ENCODE measurements at regions not wholly inside any gene's neighbourhood (a gene's known extent, or its start where the extent isn't known, plus 50 kb on each side); places are given as distances from the start of the nearest gene placed in this dataset.

DNA sequence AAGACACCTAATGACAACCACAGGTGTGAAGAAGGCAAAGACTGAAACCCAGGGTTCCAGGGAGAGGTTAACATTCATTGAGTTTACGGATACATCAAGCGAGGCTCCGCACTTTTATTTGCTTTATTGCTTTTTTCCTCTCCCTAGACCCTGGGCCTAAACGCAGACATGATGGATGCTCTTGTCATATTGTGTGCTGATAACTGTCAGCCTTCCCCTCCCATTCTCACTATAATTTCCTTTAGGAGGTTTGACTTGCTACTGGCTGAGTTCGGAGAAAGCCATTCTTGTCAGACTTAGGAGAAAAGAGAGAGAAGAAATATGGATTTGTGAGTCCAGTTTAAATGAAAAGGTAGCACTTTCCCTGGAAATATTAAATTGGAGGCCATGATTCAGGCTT, 471.6 kb downstream of the DNAH5 start:
- no peaks in the 10 kb centered on the region for H3K36me3 Mint-ChIP-seq (ENCODE audit: low read depth)
- no peak overlapping the region for H3K27ac Mint-ChIP-seq
- no peaks in the 10 kb centered on the region for H3K4me1 Mint-ChIP-seq (ENCODE audit: low read depth)
- H3K9me3 Mint-ChIP-seq = peaks cover 4% of the 10 kb centered on the region
- no peak overlapping the region for H3K4me3 Mint-ChIP-seq
- H3K27me3 Mint-ChIP-seq = no peaks in the 10 kb centered on the region

DNA sequence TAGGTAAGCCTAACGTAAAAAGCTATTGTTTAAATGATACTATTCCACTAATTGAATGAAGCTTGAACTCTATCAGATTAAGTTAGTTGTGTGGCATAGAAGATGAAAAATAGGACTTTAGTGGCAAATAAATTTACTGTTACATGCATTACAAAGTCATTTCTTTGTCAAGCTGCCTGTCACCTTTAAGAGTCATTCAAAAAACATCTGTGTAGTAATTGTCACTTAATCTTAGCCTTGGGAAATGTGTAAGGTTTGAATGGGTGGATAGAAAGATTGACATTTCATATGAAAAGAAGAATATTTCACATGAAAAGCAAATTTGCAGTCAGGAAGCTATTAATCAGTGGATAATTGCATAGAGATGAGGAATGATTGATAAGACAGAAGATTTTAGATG, 473.5 kb downstream of the DNAH5 start:
- Mint-ChIP-seq H3K27me3 (no peaks in the 10 kb centered on the region), H3K9me3 (peaks cover 4% of the 10 kb centered on the region), H3K27ac (no peak overlapping the region), H3K4me1 (ENCODE audit: low read depth) (no peaks in the 10 kb centered on the region), H3K4me3 (no peak overlapping the region), H3K36me3 (ENCODE audit: low read depth) (no peaks in the 10 kb centered on the region)

DNA sequence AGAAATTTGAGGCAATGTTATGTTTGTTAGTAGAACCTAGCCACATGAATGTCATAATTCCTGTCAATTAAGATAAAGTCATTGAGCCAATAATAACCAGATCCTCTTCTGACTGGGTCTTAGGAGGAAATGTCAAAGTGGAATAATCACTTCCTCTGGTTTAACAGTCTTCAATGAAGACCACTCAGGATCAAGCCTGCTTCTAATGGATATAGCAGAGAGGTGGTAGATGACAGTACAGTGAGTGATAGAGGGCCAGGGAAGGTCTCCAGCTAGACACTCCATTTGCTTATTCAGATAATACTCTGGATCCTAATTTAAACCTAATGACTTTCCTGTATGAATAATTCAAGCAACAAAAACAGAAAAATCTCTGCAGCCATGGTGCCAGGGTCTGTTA, 474.2 kb downstream of the DNAH5 start:
- Mint-ChIP-seq H3K4me1 (ENCODE audit: low read depth) (no peaks in the 10 kb centered on the region), H3K36me3 (ENCODE audit: low read depth) (no peaks in the 10 kb centered on the region), H3K27ac (no peak overlapping the region), H3K27me3 (no peaks in the 10 kb centered on the region), H3K4me3 (no peak overlapping the region), H3K9me3 (peaks cover 4% of the 10 kb centered on the region)

DNA sequence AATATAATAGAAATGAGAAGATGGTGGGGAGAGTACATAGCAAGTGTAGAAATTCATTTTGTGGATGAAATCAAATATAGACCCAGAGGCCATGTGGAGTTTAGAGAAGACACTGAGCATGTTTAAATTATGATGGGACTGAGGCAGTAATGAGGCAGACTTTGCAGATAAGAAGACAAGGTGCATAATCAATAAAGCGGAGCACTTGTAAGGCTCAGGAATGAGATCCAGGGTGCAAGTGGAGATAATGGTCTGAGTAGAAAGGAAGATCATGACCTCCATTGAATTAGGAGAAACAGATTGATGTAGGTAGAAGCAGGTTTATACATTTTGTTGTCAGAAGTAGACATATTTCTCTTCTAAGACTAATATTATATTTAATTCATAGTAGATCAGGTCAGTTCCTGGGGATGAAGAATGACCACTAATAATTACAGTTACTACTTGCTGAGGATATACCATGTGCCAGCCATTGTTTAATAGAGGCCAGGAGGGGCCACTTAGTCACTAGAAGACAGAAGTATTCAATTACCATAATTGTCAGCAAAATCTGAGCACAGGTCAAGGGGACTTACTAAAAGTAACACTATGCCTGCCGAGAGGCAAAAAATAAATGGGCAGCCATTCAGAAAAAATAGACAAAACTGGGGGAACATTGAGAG, 479.8 kb downstream of the DNAH5 start:
- Mint-ChIP-seq H3K27ac (no peak overlapping the region), H3K27me3 (no peaks in the 10 kb centered on the region), H3K4me1 (ENCODE audit: low read depth) (no peaks in the 10 kb centered on the region), H3K4me3 (no peak overlapping the region), H3K36me3 (ENCODE audit: low read depth) (no peaks in the 10 kb centered on the region), H3K9me3 (peaks cover 4% of the 10 kb centered on the region)

DNA sequence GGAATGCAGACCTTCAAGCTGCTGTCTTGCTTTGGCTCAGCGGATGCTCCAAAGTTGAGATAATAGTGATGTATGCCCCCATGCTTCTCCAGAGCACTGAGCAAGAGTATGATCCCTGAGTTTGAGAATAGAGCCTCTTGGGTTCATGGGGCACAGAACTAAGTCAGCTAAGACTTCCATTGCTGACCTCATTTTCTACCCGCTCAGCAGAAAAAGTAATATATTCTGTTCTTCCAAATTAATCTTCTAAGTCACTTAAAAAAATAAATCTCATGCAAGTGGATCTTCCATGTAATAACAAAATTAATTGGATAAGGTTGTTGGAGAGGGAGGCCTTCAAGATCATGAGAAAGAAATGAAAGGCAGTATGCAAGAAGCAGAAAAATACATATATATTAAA, 483.9 kb downstream of the DNAH5 start:
- Mint-ChIP-seq H3K4me1 (ENCODE audit: low read depth) (no peaks in the 10 kb centered on the region), H3K36me3 (ENCODE audit: low read depth) (no peaks in the 10 kb centered on the region), H3K4me3 (no peak overlapping the region), H3K27ac (no peak overlapping the region), H3K27me3 (no peaks in the 10 kb centered on the region), H3K9me3 (peaks cover 4% of the 10 kb centered on the region)

DNA sequence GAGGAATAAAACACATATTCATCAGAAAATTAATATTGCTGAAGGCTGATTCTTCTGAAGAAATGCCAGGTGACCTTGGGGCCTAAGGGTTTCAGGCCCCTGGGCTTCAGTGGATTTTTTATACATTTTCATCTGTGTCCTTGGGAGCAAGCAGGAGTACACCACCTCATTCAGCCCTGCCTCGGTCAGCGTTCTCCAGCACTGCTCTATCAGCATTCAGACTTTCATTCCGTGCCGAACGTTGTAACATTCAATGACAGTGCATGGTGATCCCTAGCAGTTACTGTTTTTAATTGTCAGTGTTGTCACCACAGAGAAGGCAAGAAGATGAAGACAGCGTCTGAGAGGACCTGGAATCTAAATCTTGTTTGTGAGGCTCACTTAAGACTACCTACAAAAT, 490.4 kb downstream of the DNAH5 start:
- Mint-ChIP-seq H3K4me1 (ENCODE audit: low read depth) (no peaks in the 10 kb centered on the region), H3K9me3 (peaks cover 4% of the 10 kb centered on the region), H3K36me3 (ENCODE audit: low read depth) (no peaks in the 10 kb centered on the region), H3K27me3 (no peaks in the 10 kb centered on the region), H3K27ac (no peak overlapping the region), H3K4me3 (no peak overlapping the region)

DNA sequence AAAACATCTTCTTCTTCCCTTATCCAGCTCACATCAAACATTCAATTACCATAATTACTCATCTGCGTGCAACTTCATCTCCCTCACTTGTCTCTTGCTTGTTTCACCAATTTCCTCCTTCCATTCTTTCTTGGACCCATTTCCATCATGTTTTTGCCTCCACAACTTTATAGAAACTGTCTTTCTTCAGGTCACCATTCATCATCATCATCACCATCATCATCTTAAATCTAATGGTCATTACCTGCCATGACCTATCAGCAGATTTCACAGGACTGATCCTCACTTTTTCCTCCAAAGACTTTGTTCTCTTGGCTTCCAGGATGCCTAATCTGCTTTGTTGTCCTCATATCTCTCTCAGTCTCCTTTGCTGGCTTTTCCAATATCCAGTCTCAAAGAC, 495.6 kb downstream of the DNAH5 start:
- Mint-ChIP-seq H3K27ac (no peak overlapping the region), H3K4me3 (no peak overlapping the region), H3K4me1 (ENCODE audit: low read depth) (no peaks in the 10 kb centered on the region), H3K27me3 (no peaks in the 10 kb centered on the region), H3K36me3 (ENCODE audit: low read depth) (no peaks in the 10 kb centered on the region), H3K9me3 (no peaks in the 10 kb centered on the region)

DNA sequence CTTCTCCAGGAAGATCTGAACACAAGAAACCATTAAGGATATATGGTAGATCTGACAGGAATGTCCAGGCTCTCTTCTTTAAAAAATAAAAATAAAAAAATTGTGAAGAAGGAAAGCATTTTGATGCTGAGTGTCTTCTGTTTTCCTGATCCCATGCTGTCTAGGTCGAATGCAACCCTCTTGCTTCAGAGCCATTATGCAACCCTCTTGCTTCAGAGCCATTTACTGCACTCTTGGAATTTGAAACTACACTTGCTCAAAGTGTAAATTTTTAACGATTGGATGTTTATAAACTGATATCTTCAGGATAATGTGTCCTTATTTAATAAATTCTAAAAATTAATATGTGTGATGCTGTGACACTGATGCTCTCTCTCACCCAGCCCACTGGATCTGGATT, 505.1 kb downstream of the DNAH5 start:
- Mint-ChIP-seq H3K4me1 (ENCODE audit: low read depth) (no peaks in the 10 kb centered on the region), H3K27me3 (no peaks in the 10 kb centered on the region), H3K4me3 (no peak overlapping the region), H3K36me3 (ENCODE audit: low read depth) (no peaks in the 10 kb centered on the region), H3K27ac (no peak overlapping the region), H3K9me3 (peaks cover 4% of the 10 kb centered on the region)

DNA sequence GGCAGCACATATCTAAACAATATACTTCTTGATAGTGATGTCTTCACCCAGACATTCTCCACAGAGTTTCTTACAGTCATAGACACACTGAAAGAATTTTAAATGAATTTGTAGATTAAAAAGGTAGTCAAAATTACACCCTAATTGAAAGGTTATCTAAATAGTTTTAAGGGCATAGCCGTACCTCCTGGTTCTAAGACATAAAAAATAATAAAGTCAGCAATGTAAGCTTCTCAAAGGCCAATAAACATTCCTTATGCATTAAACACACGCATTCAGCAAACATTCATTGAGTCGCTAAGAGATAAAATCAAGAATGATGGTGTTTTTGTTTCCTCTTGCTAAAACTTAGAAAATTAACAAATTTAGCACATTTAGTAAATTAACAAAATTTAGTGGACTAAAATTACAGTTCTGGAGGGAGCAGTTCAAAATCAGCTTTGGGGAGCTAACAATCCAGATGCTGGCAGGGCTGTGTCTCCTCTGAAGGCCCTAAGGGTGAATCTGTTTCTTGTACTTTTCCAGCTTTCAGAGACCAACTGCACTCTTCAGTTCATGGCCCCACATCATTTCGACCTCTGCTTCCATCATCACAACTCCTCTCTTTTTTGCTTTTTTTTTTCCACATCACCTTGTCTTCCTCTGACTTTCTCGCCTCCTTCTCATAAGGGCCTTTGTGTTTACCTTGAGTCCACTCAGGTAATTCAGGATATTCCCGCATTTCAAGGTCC, 516.5 kb downstream of the DNAH5 start:
- Mint-ChIP-seq H3K9me3 (peaks cover 8% of the 10 kb centered on the region), H3K36me3 (ENCODE audit: low read depth) (no peaks in the 10 kb centered on the region), H3K27ac (no peak overlapping the region), H3K27me3 (no peaks in the 10 kb centered on the region), H3K4me3 (no peak overlapping the region), H3K4me1 (ENCODE audit: low read depth) (no peaks in the 10 kb centered on the region)

DNA sequence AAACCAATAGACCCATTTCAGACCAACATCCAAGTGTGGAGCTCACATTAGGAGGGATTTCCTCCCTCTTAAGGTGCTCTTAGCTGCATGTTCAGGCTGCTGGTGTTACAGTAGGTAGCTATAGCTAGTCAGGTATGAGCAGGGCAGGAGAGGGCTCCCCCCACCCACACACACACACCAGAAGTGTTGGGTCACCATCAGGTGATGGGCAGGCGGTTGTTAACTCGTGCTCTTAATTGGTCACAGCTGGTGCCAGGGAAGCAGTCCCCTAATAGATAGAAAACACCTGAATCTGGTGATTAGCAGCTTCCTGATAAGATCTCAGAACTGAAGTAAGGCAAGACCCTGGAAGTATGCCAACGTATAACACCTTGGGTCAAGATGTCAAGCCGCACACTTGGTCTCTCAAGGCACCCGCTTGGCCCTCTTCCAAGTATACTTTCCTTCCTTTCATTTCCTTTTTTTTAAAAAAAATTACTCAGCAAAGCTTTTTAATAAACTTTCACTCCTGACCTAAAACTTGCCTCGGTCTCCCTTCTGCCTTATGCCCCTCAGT, 532.4 kb downstream of the DNAH5 start:
- no peak overlapping the region for H3K27ac Mint-ChIP-seq

DNA sequence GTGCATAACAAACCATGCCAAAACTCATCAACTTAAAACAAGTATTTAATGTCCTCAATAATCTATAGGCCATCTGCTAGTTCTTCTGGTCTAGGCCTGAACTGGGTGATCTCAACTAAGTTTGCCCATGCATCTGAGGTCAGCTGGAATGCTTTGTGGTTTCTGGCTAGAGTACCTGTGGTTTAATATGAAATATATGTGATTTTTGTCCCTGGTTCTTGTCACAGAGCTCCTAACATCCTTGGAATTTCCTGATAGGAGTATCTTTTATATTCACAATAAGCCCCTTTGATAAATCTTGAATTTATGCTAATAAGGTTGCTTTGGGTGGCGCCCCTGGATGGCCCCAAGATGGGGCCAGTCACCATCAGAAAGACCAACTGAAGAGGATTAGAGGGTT, 535.9 kb downstream of the DNAH5 start:
- H3K36me3 Mint-ChIP-seq (ENCODE audit: low read depth) = no peaks in the 10 kb centered on the region
- no peak overlapping the region for H3K27ac Mint-ChIP-seq
- no peaks in the 10 kb centered on the region for H3K9me3 Mint-ChIP-seq
- H3K4me3 Mint-ChIP-seq = no peak overlapping the region
- no peaks in the 10 kb centered on the region for H3K27me3 Mint-ChIP-seq
- H3K4me1 Mint-ChIP-seq (ENCODE audit: low read depth) = no peaks in the 10 kb centered on the region

More for the DNA sequence above, 532.4 kb downstream of the DNAH5 start:
- H3K4me1 Mint-ChIP-seq (ENCODE audit: low read depth) = no peaks in the 10 kb centered on the region
- H3K4me3 Mint-ChIP-seq = no peak overlapping the region
- no peaks in the 10 kb centered on the region for H3K9me3 Mint-ChIP-seq
- H3K27me3 Mint-ChIP-seq = no peaks in the 10 kb centered on the region
- H3K36me3 Mint-ChIP-seq (ENCODE audit: low read depth) = no peaks in the 10 kb centered on the region

DNA sequence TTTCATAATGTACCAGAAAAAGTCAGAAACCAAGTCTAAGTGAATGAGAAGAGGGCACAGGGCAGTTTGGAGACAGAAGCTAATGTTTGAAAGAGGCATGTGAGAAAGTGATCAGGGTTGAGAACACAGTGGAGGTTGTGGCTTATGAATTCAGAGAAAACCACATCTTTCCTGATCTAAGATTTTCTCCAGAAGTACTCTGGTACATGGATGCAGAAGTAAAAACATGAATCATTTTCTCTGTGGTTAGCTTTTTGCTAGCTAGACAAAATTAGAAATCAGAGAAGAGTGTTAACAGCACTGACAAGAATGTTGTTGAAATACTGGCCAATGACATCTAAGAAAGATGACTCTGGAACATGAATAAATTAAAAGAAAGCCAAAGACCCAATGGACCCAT, 541.1 kb downstream of the DNAH5 start:
- H3K27ac Mint-ChIP-seq = no peak overlapping the region
- no peaks in the 10 kb centered on the region for H3K4me1 Mint-ChIP-seq (ENCODE audit: low read depth)
- no peak overlapping the region for H3K4me3 Mint-ChIP-seq
- no peaks in the 10 kb centered on the region for H3K27me3 Mint-ChIP-seq
- no peaks in the 10 kb centered on the region for H3K36me3 Mint-ChIP-seq (ENCODE audit: low read depth)
- peaks cover 5% of the 10 kb centered on the region for H3K9me3 Mint-ChIP-seq

DNA sequence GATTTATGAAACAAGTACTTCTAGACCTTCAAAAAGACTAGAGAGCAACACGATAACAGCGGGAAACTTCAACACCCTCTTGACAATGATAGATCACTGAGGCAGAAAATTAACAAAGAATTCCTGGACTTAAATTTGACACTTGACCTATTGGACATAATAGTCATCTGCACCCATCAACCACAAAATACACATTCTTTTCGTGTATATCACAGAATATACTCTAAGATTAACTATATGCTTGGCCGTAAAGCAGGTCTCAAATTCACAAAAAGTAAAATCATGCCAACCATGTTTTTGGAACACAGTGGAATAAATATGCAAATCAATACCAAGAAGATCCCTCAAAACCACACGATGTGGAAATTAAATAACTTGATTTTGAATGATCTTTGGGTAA, 559.4 kb downstream of the DNAH5 start:
- Mint-ChIP-seq H3K4me1 (ENCODE audit: low read depth) (no peaks in the 10 kb centered on the region), H3K4me3 (no peak overlapping the region), H3K27ac (no peak overlapping the region), H3K9me3 (peaks cover 22% of the 10 kb centered on the region), H3K36me3 (ENCODE audit: low read depth) (no peaks in the 10 kb centered on the region), H3K27me3 (no peaks in the 10 kb centered on the region)

DNA sequence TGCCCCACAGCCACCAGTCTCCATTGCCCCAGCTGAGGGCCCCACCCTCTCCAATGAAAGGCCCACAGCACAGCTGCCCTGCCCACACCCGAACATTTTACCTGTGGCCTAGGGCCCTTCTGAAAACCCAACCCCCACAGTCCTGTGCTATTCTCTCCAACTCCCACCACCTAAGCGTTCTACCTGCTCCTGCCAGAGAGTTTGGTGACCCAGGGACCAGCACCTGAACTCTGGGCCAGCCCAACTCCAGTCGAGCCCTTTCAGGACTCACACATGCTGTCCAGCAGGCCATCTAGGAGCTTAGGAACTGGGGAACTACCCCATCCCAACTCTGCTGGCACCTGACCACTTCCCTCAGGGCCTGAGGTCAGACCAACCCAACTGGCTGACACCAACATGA, 562.3 kb downstream of the DNAH5 start:
- H3K27me3 Mint-ChIP-seq = no peaks in the 10 kb centered on the region
- H3K4me3 Mint-ChIP-seq = no peak overlapping the region
- H3K27ac Mint-ChIP-seq = no peak overlapping the region
- no peaks in the 10 kb centered on the region for H3K36me3 Mint-ChIP-seq (ENCODE audit: low read depth)
- no peaks in the 10 kb centered on the region for H3K4me1 Mint-ChIP-seq (ENCODE audit: low read depth)
- H3K9me3 Mint-ChIP-seq = peaks cover 17% of the 10 kb centered on the region

DNA sequence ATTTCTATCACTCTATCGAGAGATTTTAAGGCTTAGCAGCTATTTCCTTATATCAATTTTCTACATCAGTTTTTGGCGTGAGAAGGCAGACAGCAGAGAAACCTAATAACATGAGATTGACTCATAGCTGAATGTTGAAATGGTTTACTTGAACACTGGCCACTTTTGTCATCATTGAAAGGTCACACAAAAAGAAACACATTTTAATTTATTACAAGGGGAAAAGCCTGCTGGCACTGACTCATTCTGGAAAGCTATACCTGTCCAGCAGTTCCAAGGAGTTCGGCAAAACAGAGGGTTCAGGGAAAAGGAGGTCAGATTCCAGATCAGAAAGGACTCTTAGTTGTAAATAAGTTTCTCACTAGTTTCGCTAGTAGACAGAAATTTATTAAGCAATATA, 566.4 kb downstream of the DNAH5 start:
- H3K9me3 Mint-ChIP-seq = peaks cover under 1% of the 10 kb centered on the region
- no peak overlapping the region for H3K4me3 Mint-ChIP-seq
- no peak overlapping the region for H3K27ac Mint-ChIP-seq
- H3K36me3 Mint-ChIP-seq (ENCODE audit: low read depth) = no peaks in the 10 kb centered on the region
- no peaks in the 10 kb centered on the region for H3K27me3 Mint-ChIP-seq
- H3K4me1 Mint-ChIP-seq (ENCODE audit: low read depth) = no peaks in the 10 kb centered on the region

DNA sequence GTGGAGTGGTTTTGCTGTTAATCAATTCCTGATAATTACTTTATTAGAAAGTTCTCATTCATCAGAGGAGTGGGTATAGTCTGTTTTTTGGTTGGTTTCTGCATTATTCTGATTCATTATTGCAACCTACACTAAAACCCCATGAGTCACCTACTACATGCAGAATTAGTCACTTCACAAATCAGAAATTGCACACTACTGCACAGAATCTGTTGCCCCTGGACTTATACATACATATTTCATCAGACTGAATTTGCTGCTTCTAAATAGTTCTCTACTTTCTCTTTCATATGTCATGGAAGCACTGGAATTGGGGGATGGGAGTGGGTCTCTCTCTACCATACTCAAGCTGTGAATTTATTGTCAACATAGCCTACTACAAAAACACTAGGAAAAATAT, 585.1 kb downstream of the DNAH5 start:
- no peaks in the 10 kb centered on the region for H3K27me3 Mint-ChIP-seq
- no peak overlapping the region for H3K4me3 Mint-ChIP-seq
- H3K9me3 Mint-ChIP-seq = peaks cover 12% of the 10 kb centered on the region
- H3K27ac Mint-ChIP-seq = no peak overlapping the region
- H3K4me1 Mint-ChIP-seq (ENCODE audit: low read depth) = no peaks in the 10 kb centered on the region
- H3K36me3 Mint-ChIP-seq (ENCODE audit: low read depth) = no peaks in the 10 kb centered on the region

Measured in stimulated activated naive CD8-positive, alpha-beta T cell treated with anti-CD3 and anti-CD28 coated beads, Interleukin-15, Interleukin-2, amounts not matched to agents 100 ng/mL and 50 ng/mL, for 24 hours (primary cell).